ENCODE measurements at regions not wholly inside any gene's neighbourhood (a gene's known extent, or its start where the extent isn't known, plus 50 kb on each side); places are given as distances from the start of the nearest gene placed in this dataset.

- TF ChIP-seq CTCF (conservative IDR thresholded peaks at IDR 0.05; ENCODE audit: low read length) (no peak), EZH2phosphoT487 (IDR thresholded peaks at IDR 0.05; ENCODE audit: borderline replicate concordance, low read depth, low read length) (no peak)
Measured at GRCh38 chr9:13606586-13606985, 327.1 kb upstream of the MPDZ start.

Measured in OCI-LY7 (cell line).